H1 (cell line): ENCODE measurements at regions not wholly inside any gene's neighbourhood (a gene's known extent, or its start where the extent isn't known, plus 50 kb on each side); places are given as distances from the start of the nearest gene placed in this dataset.

Source experiments
- CTCF ChIA-PET: fragments of 300-600 bp; sonication (Branson Sonifier 250); formaldehyde crosslinking; loops from one replicate; lab custom pipeline; 2021; ENCODE audit not compliant: partially characterized antibody; lab: Charles Lee
- POLR2A ChIA-PET: fragments of 300-600 bp; sonication (Branson Sonifier 250); formaldehyde crosslinking; loops from one replicate; lab custom pipeline; 2021; ENCODE audit warnings: inconsistent platforms; ENCODE audit not compliant: partially characterized antibody; lab: Charles Lee
- DNase-seq, 2 experiments: peaks; one replicate each; pipeline versions ENCODE4 v3.0.0 to v3.0.0-alpha.2; 2010 to 2022; ENCODE audit warnings: low spot score in 2 of 2, low read depth in 1 of 2, mixed read lengths in 1 of 2
- FAIRE-seq: peaks from 2 replicates; lab custom pipeline; 2011; peaks lifted over from hg19 to GRCh38; lab: Jason Lieb, UNC
- H2AFZ ChIP-seq: 2 replicates; pipeline ENCODE4 v1.8.1; 2012; ENCODE audit warnings: low read length, inconsistent platforms
- H2AK5ac ChIP-seq: 2 replicates; pipeline ENCODE4 v1.6.1; 2013; ENCODE audit warnings: low read depth, low read length
- H2BK120ac ChIP-seq: replicated peaks from 2 replicates; pipeline ENCODE3; 2013; ENCODE audit warnings: low read depth, low read length, inconsistent platforms
- H2BK12ac ChIP-seq: 2 replicates; pipeline ENCODE4 v1.6.1; 2013; ENCODE audit warnings: low read depth, low read length
- H2BK15ac ChIP-seq: 2 replicates; pipeline ENCODE4 v1.6.1; 2013; ENCODE audit warnings: low read length
- H2BK20ac ChIP-seq: 2 replicates; pipeline ENCODE4 v1.6.1; 2013; ENCODE audit warnings: low read length
- H2BK5ac ChIP-seq: 2 replicates; pipeline ENCODE4 v1.6.1; 2013; ENCODE audit warnings: low read depth, low read length
- H3K14ac ChIP-seq: 2 replicates; pipeline ENCODE4 v1.6.1; 2013; ENCODE audit warnings: inconsistent platforms; ENCODE audit not compliant: insufficient read length
- H3K18ac ChIP-seq: 2 replicates; pipeline ENCODE4 v1.6.1; 2013; ENCODE audit warnings: low read length; ENCODE audit errors: extremely low read depth
- H3K23ac ChIP-seq: 2 replicates; pipeline ENCODE4 v1.6.1; 2013; ENCODE audit warnings: inconsistent platforms; ENCODE audit not compliant: insufficient read length
- H3K23me2 ChIP-seq: 2 replicates; pipeline ENCODE4 v1.6.1; 2013; ENCODE audit warnings: low read depth, low read length
- H3K27ac ChIP-seq: 2 replicates; pipeline ENCODE4 v1.6.1; 2011; ENCODE audit warnings: low read depth, low read length, inconsistent platforms
- H3K27me3 ChIP-seq, 4 experiments: replicated peaks in 1 of 4; 1 replicate in 1 of 4; 2 replicates in 3 of 4; pipeline versions ENCODE4 v1.6.1 to v1.8.1; 2011 to 2013; ENCODE audit warnings: low read length in 3 of 4, mild to moderate bottlenecking in 3 of 4, inconsistent platforms in 2 of 4, mixed read lengths in 2 of 4, moderate library complexity in 1 of 4; ENCODE audit not compliant: control insufficient read depth in 3 of 4, insufficient read depth in 3 of 4; ENCODE audit errors: extremely low read depth in 1 of 4
- H3K36me3 ChIP-seq, 4 experiments: 2 replicates each; pipeline versions ENCODE4 v1.6.1 to v1.8.1; 2011 to 2013; ENCODE audit warnings: mild to moderate bottlenecking in 4 of 4, low read length in 3 of 4, moderate library complexity in 2 of 4, control low read depth in 1 of 4, inconsistent platforms in 1 of 4; ENCODE audit not compliant: insufficient read depth in 4 of 4, control insufficient read depth in 2 of 4
- H3K4ac ChIP-seq: replicated peaks from 2 replicates; pipeline ENCODE3; 2013; ENCODE audit warnings: low read length, low read depth, mixed read lengths, inconsistent platforms; ENCODE audit not compliant: insufficient read length
- H3K4me1 ChIP-seq, 4 experiments: replicated peaks in 1 of 4; 1 replicate in 1 of 4; 2 replicates in 3 of 4; pipeline versions ENCODE4 v1.6.1 to v1.8.1; 2011 to 2013; ENCODE audit warnings: low read length in 3 of 4, inconsistent platforms in 2 of 4, mixed read lengths in 1 of 4; ENCODE audit not compliant: insufficient read depth in 4 of 4, control insufficient read depth in 3 of 4
- H3K4me2 ChIP-seq, 2 experiments: 2 replicates each; pipeline versions ENCODE4 v1.6.1 to v1.8.1; 2011 to 2013; ENCODE audit warnings: low read depth in 2 of 2, low read length in 2 of 2, control low read depth in 1 of 2, inconsistent platforms in 1 of 2, mild to moderate bottlenecking in 1 of 2; ENCODE audit not compliant: insufficient read depth in 1 of 2
- H3K4me3 ChIP-seq, 4 experiments: fragments of 200-600, 300-600 bp in 1 of 4; sonication (generic), shearing (Covaris generic), sonication (Bioruptor Twin) in 1 of 4; 2 replicates each; pipeline versions ENCODE4 v1.5.1 to v1.8.1; 2011 to 2016; ENCODE audit warnings: low read length in 4 of 4, low read depth in 3 of 4, control low read depth in 2 of 4, inconsistent platforms in 2 of 4, mild to moderate bottlenecking in 2 of 4, mixed read lengths in 1 of 4, moderate library complexity in 1 of 4; ENCODE audit not compliant: insufficient read depth in 2 of 4; ENCODE audit errors: extremely low read depth in 1 of 4
- H3K56ac ChIP-seq: replicated peaks from 2 replicates; pipeline ENCODE3; 2013; ENCODE audit warnings: low read depth, mild to moderate bottlenecking, mixed read lengths, low read length, inconsistent platforms; ENCODE audit not compliant: insufficient read length
- H3K79me1 ChIP-seq: 2 replicates; pipeline ENCODE4 v1.6.1; 2013; ENCODE audit warnings: low read depth, low read length, control low read depth
- H3K79me2 ChIP-seq, 2 experiments: 2 replicates each; pipeline versions ENCODE4 v1.6.1 to v1.8.1; 2012 to 2013; ENCODE audit warnings: low read length in 2 of 2, mild to moderate bottlenecking in 2 of 2, inconsistent platforms in 1 of 2; ENCODE audit not compliant: insufficient read depth in 2 of 2, control insufficient read depth in 1 of 2
- H3K9ac ChIP-seq, 4 experiments: replicated peaks in 1 of 4; 1 replicate in 1 of 4; 2 replicates in 3 of 4; pipeline versions ENCODE4 v1.6.1 to v1.8.1; 2011 to 2013; ENCODE audit warnings: low read depth in 3 of 4, low read length in 3 of 4, control low read depth in 2 of 4, mild to moderate bottlenecking in 2 of 4, moderate library complexity in 2 of 4, inconsistent platforms in 1 of 4; ENCODE audit errors: extremely low read depth in 1 of 4
- H3K9me3 ChIP-seq, 2 experiments: 2 replicates each; pipeline versions ENCODE4 v1.6.1 to v1.8.1; 2012 to 2013; ENCODE audit warnings: mild to moderate bottlenecking in 2 of 2, moderate library complexity in 2 of 2, control low read depth in 1 of 2, inconsistent platforms in 1 of 2, low read depth in 1 of 2, low read length in 1 of 2, mixed read lengths in 1 of 2; ENCODE audit not compliant: insufficient read depth in 2 of 2
- H4K20me1 ChIP-seq, 2 experiments: replicated peaks in 1 of 2; 2 replicates each; pipeline versions ENCODE3 to v1.8.1; 2011 to 2013; ENCODE audit warnings: inconsistent platforms in 2 of 2, low read length in 2 of 2, mild to moderate bottlenecking in 1 of 2; ENCODE audit not compliant: insufficient read depth in 2 of 2, control insufficient read depth in 1 of 2
- H4K5ac ChIP-seq: 2 replicates; pipeline ENCODE4 v1.6.1; 2013; ENCODE audit warnings: low read length, low read depth, mixed read lengths, inconsistent platforms; ENCODE audit not compliant: insufficient read length
- H4K8ac ChIP-seq: 2 replicates; pipeline ENCODE4 v1.8.0; 2013; ENCODE audit warnings: mild to moderate bottlenecking, moderate library complexity, low read length, inconsistent platforms; ENCODE audit not compliant: insufficient read depth; ENCODE audit errors: extremely low read depth
- H4K91ac ChIP-seq: replicated peaks from 2 replicates; pipeline ENCODE3; 2013; ENCODE audit warnings: low read length, mixed read lengths, inconsistent platforms; ENCODE audit not compliant: insufficient read length
- CHD1 ChIP-seq: IDR thresholded peaks from 2 replicates; pipeline ENCODE4 v1.6.1; 2012; ENCODE audit warnings: low read depth, low read length, improper control_type of control experiment
- CTBP2 ChIP-seq: IDR thresholded peaks from 2 replicates; pipeline ENCODE4 v1.7.0; 2011; ENCODE audit warnings: borderline replicate concordance, mild to moderate bottlenecking, moderate library complexity, mixed read lengths, low read length; ENCODE audit not compliant: insufficient read depth, insufficient read length
- FOSL1 ChIP-seq: IDR thresholded peaks from 2 replicates; pipeline ENCODE4 v1.6.1; 2011; ENCODE audit warnings: mild to moderate bottlenecking, low read depth, low read length, moderate library complexity; ENCODE audit not compliant: insufficient read depth
- RBBP5 ChIP-seq: IDR thresholded peaks from 2 replicates; pipeline ENCODE4 v1.7.1; 2012; ENCODE audit warnings: low read depth, mild to moderate bottlenecking, inconsistent platforms, low read length, moderate library complexity, borderline replicate concordance
- SP1 ChIP-seq: IDR thresholded peaks from 2 replicates; pipeline ENCODE4 v1.6.1; 2011; ENCODE audit warnings: low read depth, low read length
- TAF7 ChIP-seq: optimal IDR thresholded peaks from 2 replicates; pipeline ENCODE3; 2011; ENCODE audit warnings: low read depth, mild to moderate bottlenecking, inconsistent platforms, low read length, moderate library complexity, borderline replicate concordance
- WGBS, 2 experiments: shearing (Covaris generic) in 1 of 2; methylation state at CpG; one replicate each; pipeline versions ENCODE4 v1.1.6 to v1.1.7; 2013 to 2015; ENCODE audit warnings: low lambda C conversion rate in 2 of 2, mixed read lengths in 2 of 2, inconsistent platforms in 1 of 2, low coverage in 1 of 2, missing lambda C conversion rate in 1 of 2; ENCODE audit not compliant: insufficient replicate concordance in 2 of 2, insufficient coverage in 1 of 2, insufficient read length in 1 of 2; ENCODE audit errors: extremely low coverage in 1 of 2, missing lambda C conversion rate in 1 of 2; 5-methylcytosine and 5-hydroxymethylcytosine counted together

GRCh38 chr13:40432018-40432978, 234.1 kb downstream of the FOXO1 start:
- ChIA-PET POLR2A (no interaction called here), CTCF (interaction anchor here (0.7 to 1.1 kb wide), 2 partner anchors 13 to 415 kb away, joined by 3 read pairs; no protein-coding TSS in a partner anchor)
- Histone ChIP-seq H2AFZ (no peak overlapping the region), H3K79me1 (no peaks in the 10 kb centered on the region), H3K4me2 (no peak overlapping the region), H2BK12ac (no peak overlapping the region), H2BK15ac (no peak overlapping the region), H3K23me2 (no peaks in the 10 kb centered on the region), H3K23ac (no peak overlapping the region), H3K9me3 (peaks cover 4 to 5% of the 10 kb centered on the region in 2 experiments; a peak in 1 of 4 replicates), H4K91ac (no peak overlapping the region), H2BK5ac (no peak overlapping the region), H2AK5ac (no peak overlapping the region), H3K36me3 (no peaks in the 10 kb centered on the region), H4K8ac (no peak overlapping the region), H3K4me1 (no peaks in the 10 kb centered on the region), H3K27me3 (0 out of 7 replicates have a peak, but pooled peaks cover 0 to 2% (median 0%) of the 10 kb centered on the region in 4 experiments), H3K4me3 (no peak overlapping the region), H3K79me2 (no peaks in the 10 kb centered on the region), H2BK120ac (no peak overlapping the region), H3K18ac (no peak overlapping the region), H4K5ac (no peak overlapping the region), H2BK20ac (no peak overlapping the region), H3K27ac (no peak overlapping the region), H3K14ac (no peak overlapping the region), H3K9ac (no peak overlapping the region), H4K20me1 (no peaks in the 10 kb centered on the region), H3K4ac (no peak overlapping the region), H3K56ac (no peak overlapping the region)
- 85% methylated on average over 5 of the region's 5 CpGs; no CpG with 5 or more reads in 1 of the 2 experiments for WGBS, 2 experiments
- no peak for FAIRE-seq
- no peak for DNase-seq
- TF ChIP-seq TAF7 (no peak), CHD1 (no peak), CTBP2 (no peak), SP1 (no peak), FOSL1 (no peak), RBBP5 (no peak)
